IPS DF 4.7 (cell line): ENCODE measurements at regions not wholly inside any gene's neighbourhood (a gene's known extent, or its start where the extent isn't known, plus 50 kb on each side); places are given as distances from the start of the nearest gene placed in this dataset.
A peak's percentile ranks its signal among the peaks of the same experiment; 100 is the strongest.
"Not testable (repeated sequence)": the region's sequence is repeated elsewhere in the genome, so short reads cannot be mapped to it uniquely, and the experiment has no call there.

Source experiments
- DNase-seq: peaks from one replicate; pipeline ENCODE4 v3.0.0-alpha.2; 2013; ENCODE audit warnings: low spot score; ENCODE audit errors: extremely low read depth

- DNase-seq, result no peak
These were observed 389.9 kb upstream of the EMCN start for GRCh38 chr4:100907465-100908454.

- DNase-seq, result no peak
These were observed 389.2 kb upstream of the EMCN start for GRCh38 chr4:100906973-100907372.

- not testable (repeated sequence) for DNase-seq
These were observed 383.1 kb upstream of the EMCN start for GRCh38 chr4:100900945-100901344.

- DNase-seq, result no peak
These were observed 382.3 kb upstream of the EMCN start for GRCh38 chr4:100900134-100900533.

GRCh38 chr4:100898844-100899243 is 381.0 kb upstream of the EMCN start:
- no peak for DNase-seq

GRCh38 chr4:100895556-100896197 is 377.9 kb upstream of the EMCN start:
- DNase-seq, result no peak

GRCh38 chr4:100894339-100894870 is 376.6 kb upstream of the EMCN start:
- no peak for DNase-seq

- DNase-seq, result no peak
These were observed 374.0 kb upstream of the EMCN start for GRCh38 chr4:100891808-100892207.

GRCh38 chr4:100889898-100890297 is 372.1 kb upstream of the EMCN start:
- DNase-seq, result no peak

- DNase-seq, result no peak
These were observed 371.6 kb upstream of the EMCN start for GRCh38 chr4:100889401-100889800.

GRCh38 chr4:100882661-100883060 is 364.8 kb upstream of the EMCN start:
- no peak for DNase-seq

- no peak for DNase-seq
These were observed 363.5 kb upstream of the EMCN start for GRCh38 chr4:100881283-100881682.

GRCh38 chr4:100880011-100880410 is 362.2 kb upstream of the EMCN start:
- DNase-seq, result no peak

- no peak for DNase-seq
These were observed 361.6 kb upstream of the EMCN start for GRCh38 chr4:100879471-100879870.

- DNase-seq, result no peak
These were observed 358.7 kb upstream of the EMCN start for GRCh38 chr4:100876546-100876945.

- no peak for DNase-seq
These were observed 357.7 kb upstream of the EMCN start for GRCh38 chr4:100875296-100876068.

- no peak for DNase-seq
These were observed 355.0 kb upstream of the EMCN start for GRCh38 chr4:100872811-100873210.

GRCh38 chr4:100870940-100871772 is 353.3 kb upstream of the EMCN start:
- no peak for DNase-seq

- no peak for DNase-seq
These were observed 351.5 kb upstream of the EMCN start for GRCh38 chr4:100869276-100869675.

GRCh38 chr4:100868281-100868680 is 350.5 kb upstream of the EMCN start:
- peak; percentile 7 for DNase-seq

- DNase-seq, result no peak
These were observed 334.5 kb upstream of the EMCN start for GRCh38 chr4:100852326-100852725.
